Thyroid gland (tissue), 4 donors: ENCODE measurements at regions not wholly inside any gene's neighbourhood (a gene's known extent, or its start where the extent isn't known, plus 50 kb on each side); places are given as distances from the start of the nearest gene placed in this dataset.

ENCODE experiments used
- DNase-seq, 2 donors: peaks; one replicate each; pipeline ENCODE4 v3.0.0-alpha.2; 2019
- H3K27ac ChIP-seq, 3 donors: fragments of 200-600 bp; sonication (generic); 1 replicate in 2 of 3; 2 replicates in 1 of 3; pipeline ENCODE4 v1.5.1; 2016 to 2019; ENCODE audit warnings: mild to moderate bottlenecking in 1 of 3, moderate library complexity in 1 of 3
- H3K27me3 ChIP-seq: fragments of 200-600 bp; sonication (generic); one replicate; pipeline ENCODE4 v1.5.1; 2019
- H3K36me3 ChIP-seq, 2 donors: fragments of 200-600 bp; sonication (generic); one replicate each; pipeline ENCODE4 v1.5.1; 2016 to 2019
- H3K4me1 ChIP-seq, 2 donors: fragments of 200-600 bp; sonication (generic); one replicate each; pipeline ENCODE4 v1.5.1; 2017 to 2019
- H3K4me3 ChIP-seq, 3 donors: fragments of 200-600 bp; sonication (generic); replicated peaks in 1 of 3; 1 replicate in 2 of 3; 2 replicates in 1 of 3; pipeline ENCODE4 v1.5.1; 2016; ENCODE audit warnings: mild to moderate bottlenecking in 1 of 3
- H3K9me3 ChIP-seq: fragments of 200-600 bp; sonication (generic); one replicate; pipeline ENCODE4 v1.5.1; 2017
- CTCF ChIP-seq, 6 experiments: fragments of 200-600 bp in 3 of 6; fragments of 450-650 bp in 3 of 6; sonication (generic) in 3 of 6; IDR thresholded peaks; one replicate each; pipeline ENCODE4 v1.5.1; 2016 to 2019; ENCODE audit warnings: antibody characterized with exemption in 6 of 6, mild to moderate bottlenecking in 2 of 6, inconsistent platforms in 1 of 6, moderate library complexity in 1 of 6
- POLR2A ChIP-seq, 2 donors: fragments of 450-650 bp; IDR thresholded peaks; one replicate each; pipeline ENCODE4 v1.6.1; 2017; ENCODE audit warnings: antibody characterized with exemption in 2 of 2, mild to moderate bottlenecking in 2 of 2, moderate library complexity in 1 of 2
- WGBS, 2 donors: methylation state at CpG; one replicate each; pipeline ENCODE4 v1.1.5; 2017; 5-methylcytosine and 5-hydroxymethylcytosine counted together
- intact Hi-C: fragments of 100-400 bp; cut with DNase I; formaldehyde crosslinking; loops from one replicate; pipeline ENCODE4 v1.15.1; 2023

GRCh38 chr4:127084666-127085065, 548.1 kb upstream of the INTU start:
- intact Hi-C loops: no loop called here
- Histone ChIP-seq H3K9me3 (no peaks in the 10 kb centered on the region), H3K4me3 (no peak overlapping the region), H3K36me3 (no peaks in the 10 kb centered on the region), H3K27ac (no peak overlapping the region), H3K27me3 (no peaks in the 10 kb centered on the region), H3K4me1 (peaks cover 3 to 12% of the 10 kb centered on the region in 2 donors)
- TF ChIP-seq CTCF (IDR thresholded peaks at IDR 0.05) (no peak), POLR2A (IDR thresholded peaks at IDR 0.05) (no peak)
- DNase-seq: no peak
- WGBS, 2 donors: 85 to 100% methylated on average over 1 of the region's 1 CpG

GRCh38 chr4:127097061-127097460, 535.7 kb upstream of the INTU start:
- intact Hi-C loops: no loop called here
- Histone ChIP-seq H3K4me1 (no peaks in the 10 kb centered on the region), H3K36me3 (no peaks in the 10 kb centered on the region), H3K4me3 (no peak overlapping the region), H3K9me3 (no peaks in the 10 kb centered on the region), H3K27me3 (no peaks in the 10 kb centered on the region), H3K27ac (no peak overlapping the region)
- WGBS, 2 donors: 84 to 91% methylated on average over 2 of the region's 2 CpGs
- TF ChIP-seq CTCF (IDR thresholded peaks at IDR 0.05) (no peak), POLR2A (IDR thresholded peaks at IDR 0.05) (no peak)
- no peak for DNase-seq

- 49 to 100% methylated on average over 1 of the region's 1 CpG for WGBS, 2 donors
Measured at GRCh38 chr4:127102361-127102760, 530.4 kb upstream of the INTU start.

GRCh38 chr4:127103681-127104115, 529.1 kb upstream of the INTU start:
- intact Hi-C loops: no loop called here
- Histone ChIP-seq H3K4me3 (no peak overlapping the region), H3K4me1 (peaks cover 0 to 4% of the 10 kb centered on the region in 2 donors), H3K27ac (no peak overlapping the region), H3K36me3 (no peaks in the 10 kb centered on the region), H3K9me3 (no peaks in the 10 kb centered on the region), H3K27me3 (no peaks in the 10 kb centered on the region)
- DNase-seq: no peak
- TF ChIP-seq CTCF (IDR thresholded peaks at IDR 0.05) (no peak), POLR2A (IDR thresholded peaks at IDR 0.05) (no peak)
- WGBS, 2 donors: 62 to 69% methylated on average over 3 of the region's 3 CpGs

More at GRCh38 chr4:127102361-127102760, 530.4 kb upstream of the INTU start:
- no peak for DNase-seq
- intact Hi-C loops: no loop called here
- Histone ChIP-seq H3K4me3 (no peak overlapping the region), H3K27me3 (no peaks in the 10 kb centered on the region), H3K4me1 (peaks cover 0 to 4% of the 10 kb centered on the region in 2 donors), H3K9me3 (no peaks in the 10 kb centered on the region), H3K36me3 (no peaks in the 10 kb centered on the region), H3K27ac (no peak overlapping the region)
- TF ChIP-seq POLR2A (IDR thresholded peaks at IDR 0.05) (no peak), CTCF (IDR thresholded peaks at IDR 0.05) (no peak)

- no peaks in the 10 kb centered on the region for H3K27me3 ChIP-seq
Measured at GRCh38 chr4:127113844-127114362, 518.9 kb upstream of the INTU start.

More at GRCh38 chr4:127113844-127114362, 518.9 kb upstream of the INTU start:
- H3K4me3 ChIP-seq: no peak overlapping the region
- TF ChIP-seq POLR2A (IDR thresholded peaks at IDR 0.05) (no peak), CTCF (IDR thresholded peaks at IDR 0.05) (no peak)
- no peaks in the 10 kb centered on the region for H3K4me1 ChIP-seq
- no peaks in the 10 kb centered on the region for H3K36me3 ChIP-seq
- intact Hi-C loops: no loop called here
- no peaks in the 10 kb centered on the region for H3K9me3 ChIP-seq
- DNase-seq: no peak
- no peak overlapping the region for H3K27ac ChIP-seq
